OCI-LY3 (cell line): ENCODE measurements at regions not wholly inside any gene's neighbourhood (a gene's known extent, or its start where the extent isn't known, plus 50 kb on each side); places are given as distances from the start of the nearest gene placed in this dataset.

ENCODE experiments used
- H2AFZ ChIP-seq: fragments of 200-600, 300-600 bp; shearing (Covaris generic); 2 replicates; pipeline ENCODE4 v1.6.0; 2014; ENCODE audit warnings: antibody characterized with exemption, low read depth, low read length
- H3K27ac ChIP-seq: fragments of 200-600, 300-600 bp; sonication (generic); 2 replicates; pipeline ENCODE4 v1.5.1; 2014; ENCODE audit warnings: mild to moderate bottlenecking, low read length, moderate library complexity, mixed read lengths
- H3K27me3 ChIP-seq: fragments of 200-600, 300-600 bp; sonication (generic); 2 replicates; pipeline ENCODE4 v1.6.1; 2014; ENCODE audit warnings: low read depth, low read length, mixed read lengths
- H3K36me3 ChIP-seq: fragments of 200-600, 300-600 bp; sonication (generic); replicated peaks from 2 replicates; pipeline ENCODE3; 2014; ENCODE audit warnings: low read depth, low read length, mixed read lengths
- H3K4me1 ChIP-seq: fragments of 300-600, 200-600 bp; sonication (generic); 2 replicates; pipeline ENCODE4 v1.6.1; 2014; ENCODE audit warnings: low read length, mixed read lengths
- H3K4me2 ChIP-seq: fragments of 200-600, 300-600 bp; sonication (generic); 2 replicates; pipeline ENCODE4 v1.6.1; 2014; ENCODE audit warnings: low read length, mixed read lengths
- H3K4me3 ChIP-seq: fragments of 300-600, 200-600 bp; sonication (generic); 2 replicates; pipeline ENCODE4 v1.5.1; 2014; ENCODE audit warnings: antibody characterized with exemption, mild to moderate bottlenecking, low read length, moderate library complexity
- H3K79me2 ChIP-seq: fragments of 300-600, 200-600 bp; shearing (Covaris generic); 2 replicates; pipeline ENCODE4 v1.6.1; 2014; ENCODE audit warnings: mild to moderate bottlenecking, low read length, mixed read lengths
- H3K9ac ChIP-seq: fragments of 300-600, 200-600 bp; shearing (Covaris generic); 2 replicates; pipeline ENCODE4 v1.6.0; 2014; ENCODE audit warnings: mild to moderate bottlenecking, low read length, moderate library complexity
- H3K9me3 ChIP-seq: fragments of 200-600, 300-600 bp; shearing (Covaris generic); 2 replicates; pipeline ENCODE4 v1.6.1; 2014; ENCODE audit warnings: low read length, mixed read lengths; ENCODE audit not compliant: insufficient read depth
- H4K20me1 ChIP-seq: fragments of 200-600, 300-600 bp; sonication (generic); 2 replicates; pipeline ENCODE4 v1.6.1; 2016; ENCODE audit warnings: low read length, mixed read lengths; ENCODE audit not compliant: insufficient read depth
- CTCF ChIP-seq: fragments of 200-600, 300-600 bp; sonication (generic); IDR thresholded peaks from 2 replicates; pipeline ENCODE4 v1.5.1; 2014; ENCODE audit warnings: antibody characterized with exemption, low read length, low read depth
- EZH2phosphoT487 ChIP-seq: fragments of 200-600 bp; shearing (Covaris generic); IDR thresholded peaks from 2 replicates; pipeline ENCODE4 v1.6.1; 2018; ENCODE audit warnings: antibody characterized with exemption, mixed run types, low read depth

- TF ChIP-seq EZH2phosphoT487 (no peak), CTCF (no peak)
These were observed 435.8 kb upstream of the MEIS1 start for GRCh38 chr2:65999103-65999502.

GRCh38 chr2:65997961-65998360 is 437.0 kb upstream of the MEIS1 start:
- Histone ChIP-seq H3K27ac (no peak overlapping the region), H2AFZ (no peak overlapping the region), H3K4me3 (no peak overlapping the region), H3K4me1 (no peaks in the 10 kb centered on the region), H4K20me1 (no peaks in the 10 kb centered on the region), H3K36me3 (no peaks in the 10 kb centered on the region), H3K9ac (no peak overlapping the region), H3K79me2 (no peaks in the 10 kb centered on the region), H3K4me2 (no peak overlapping the region), H3K27me3 (0 out of 2 replicates have a peak, but pooled peaks cover 5% of the 10 kb centered on the region), H3K9me3 (no peaks in the 10 kb centered on the region)
- TF ChIP-seq CTCF (no peak), EZH2phosphoT487 (no peak)

More at GRCh38 chr2:65999103-65999502, 435.8 kb upstream of the MEIS1 start:
- H2AFZ ChIP-seq, result no peak overlapping the region
- no peak overlapping the region for H3K9ac ChIP-seq
- H3K36me3 ChIP-seq, result no peaks in the 10 kb centered on the region
- no peaks in the 10 kb centered on the region for H3K79me2 ChIP-seq
- no peaks in the 10 kb centered on the region for H3K4me1 ChIP-seq
- no peaks in the 10 kb centered on the region for H4K20me1 ChIP-seq
- H3K27ac ChIP-seq, result no peak overlapping the region
- no peak overlapping the region for H3K4me2 ChIP-seq
- 0 out of 2 replicates have a peak, but pooled peaks cover 5% of the 10 kb centered on the region for H3K27me3 ChIP-seq
- H3K9me3 ChIP-seq, result no peaks in the 10 kb centered on the region
- no peak overlapping the region for H3K4me3 ChIP-seq

GRCh38 chr2:65992198-65992554 is 442.7 kb upstream of the MEIS1 start:
- Histone ChIP-seq H3K4me1 (no peaks in the 10 kb centered on the region), H3K9me3 (no peaks in the 10 kb centered on the region), H3K79me2 (no peaks in the 10 kb centered on the region), H3K4me3 (no peak overlapping the region), H3K27me3 (0 out of 2 replicates have a peak, but pooled peaks cover 5% of the 10 kb centered on the region), H3K9ac (no peak overlapping the region), H4K20me1 (no peaks in the 10 kb centered on the region), H3K27ac (no peak overlapping the region), H2AFZ (no peak overlapping the region), H3K4me2 (no peak overlapping the region), H3K36me3 (no peaks in the 10 kb centered on the region)
- TF ChIP-seq EZH2phosphoT487 (no peak), CTCF (no peak)

- Histone ChIP-seq H3K4me2 (no peak overlapping the region), H3K9me3 (no peaks in the 10 kb centered on the region), H3K27ac (no peak overlapping the region), H3K27me3 (0 out of 2 replicates have a peak, but pooled peaks cover 5% of the 10 kb centered on the region), H3K4me1 (no peaks in the 10 kb centered on the region), H3K9ac (no peak overlapping the region), H3K36me3 (no peaks in the 10 kb centered on the region), H3K79me2 (no peaks in the 10 kb centered on the region), H3K4me3 (no peak overlapping the region), H2AFZ (no peak overlapping the region), H4K20me1 (no peaks in the 10 kb centered on the region)
- TF ChIP-seq CTCF, result no peak
- TF ChIP-seq EZH2phosphoT487, result no peak
These were observed 443.3 kb upstream of the MEIS1 start for GRCh38 chr2:65991381-65992197.
